ENCODE measurements at regions not wholly inside any gene's neighbourhood (a gene's known extent, or its start where the extent isn't known, plus 50 kb on each side); places are given as distances from the start of the nearest gene placed in this dataset.

- no peaks in the 10 kb centered on the region for H3K36me3 ChIP-seq (ENCODE audit: control insufficient read depth in 1 of 2, insufficient read depth in 2 of 2, low read length in 2 of 2)
- no peaks in the 10 kb centered on the region for H3K4me1 ChIP-seq (ENCODE audit: control insufficient read depth in 1 of 2, insufficient read depth in 2 of 2, low read length in 2 of 2)
- no peak overlapping the region for H3K27ac ChIP-seq (ENCODE audit: low read length)
- no peaks in the 10 kb centered on the region for H3K27me3 ChIP-seq (ENCODE audit: low read depth, low read length)
- H3K9me3 ChIP-seq (ENCODE audit: control insufficient read depth in 1 of 2, low read length in 2 of 2) = no peaks in the 10 kb centered on the region
- H3K4me3 ChIP-seq (ENCODE audit: low read depth in 1 of 2, low read length in 2 of 2) = no peak overlapping the region
Measured at GRCh38 chr2:236685979-236686520, 116.4 kb downstream of the ACKR3 start.

- no peaks in the 10 kb centered on the region for H3K36me3 ChIP-seq (ENCODE audit: control insufficient read depth in 1 of 2, insufficient read depth in 2 of 2, low read length in 2 of 2)
- no peaks in the 10 kb centered on the region for H3K27me3 ChIP-seq (ENCODE audit: low read depth, low read length)
- H3K27ac ChIP-seq (ENCODE audit: low read length) = no peak overlapping the region
- no peak overlapping the region for H3K4me3 ChIP-seq (ENCODE audit: low read depth in 1 of 2, low read length in 2 of 2)
- no peaks in the 10 kb centered on the region for H3K4me1 ChIP-seq (ENCODE audit: control insufficient read depth in 1 of 2, insufficient read depth in 2 of 2, low read length in 2 of 2)
- no peaks in the 10 kb centered on the region for H3K9me3 ChIP-seq (ENCODE audit: control insufficient read depth in 1 of 2, low read length in 2 of 2)
Measured at GRCh38 chr2:236686561-236686960, 116.9 kb downstream of the ACKR3 start.

- no peaks in the 10 kb centered on the region for H3K27me3 ChIP-seq (ENCODE audit: low read depth, low read length)
- H3K9me3 ChIP-seq (ENCODE audit: control insufficient read depth in 1 of 2, low read length in 2 of 2) = no peaks in the 10 kb centered on the region
- H3K36me3 ChIP-seq (ENCODE audit: control insufficient read depth in 1 of 2, insufficient read depth in 2 of 2, low read length in 2 of 2) = no peaks in the 10 kb centered on the region
Measured at GRCh38 chr2:236687296-236687965, 117.8 kb downstream of the ACKR3 start.

GRCh38 chr2:236688157-236688556 is 118.5 kb downstream of the ACKR3 start:
- Histone ChIP-seq H3K36me3 (ENCODE audit: control insufficient read depth in 1 of 2, insufficient read depth in 2 of 2, low read length in 2 of 2) (no peaks in the 10 kb centered on the region), H3K9me3 (ENCODE audit: control insufficient read depth in 1 of 2, low read length in 2 of 2) (no peaks in the 10 kb centered on the region), H3K27ac (ENCODE audit: low read length) (no peak overlapping the region), H3K27me3 (ENCODE audit: low read depth, low read length) (no peaks in the 10 kb centered on the region), H3K4me3 (ENCODE audit: low read depth in 1 of 2, low read length in 2 of 2) (no peak overlapping the region), H3K4me1 (ENCODE audit: control insufficient read depth in 1 of 2, insufficient read depth in 2 of 2, low read length in 2 of 2) (no peaks in the 10 kb centered on the region)

More at GRCh38 chr2:236687296-236687965, 117.8 kb downstream of the ACKR3 start:
- no peaks in the 10 kb centered on the region for H3K4me1 ChIP-seq (ENCODE audit: control insufficient read depth in 1 of 2, insufficient read depth in 2 of 2, low read length in 2 of 2)
- no peak overlapping the region for H3K4me3 ChIP-seq (ENCODE audit: low read depth in 1 of 2, low read length in 2 of 2)
- H3K27ac ChIP-seq (ENCODE audit: low read length) = no peak overlapping the region

- H3K9me3 ChIP-seq (ENCODE audit: control insufficient read depth in 1 of 2, low read length in 2 of 2) = no peaks in the 10 kb centered on the region
- no peak overlapping the region for H3K4me3 ChIP-seq (ENCODE audit: low read depth in 1 of 2, low read length in 2 of 2)
- H3K36me3 ChIP-seq (ENCODE audit: control insufficient read depth in 1 of 2, insufficient read depth in 2 of 2, low read length in 2 of 2) = no peaks in the 10 kb centered on the region
- H3K4me1 ChIP-seq (ENCODE audit: control insufficient read depth in 1 of 2, insufficient read depth in 2 of 2, low read length in 2 of 2) = no peaks in the 10 kb centered on the region
- H3K27me3 ChIP-seq (ENCODE audit: low read depth, low read length) = peaks cover 5% of the 10 kb centered on the region
- no peak overlapping the region for H3K27ac ChIP-seq (ENCODE audit: low read length)
Measured at GRCh38 chr2:236688563-236689392, 119.2 kb downstream of the ACKR3 start.

GRCh38 chr2:236689393-236689700 is 119.7 kb downstream of the ACKR3 start:
- H3K36me3 ChIP-seq (ENCODE audit: control insufficient read depth in 1 of 2, insufficient read depth in 2 of 2, low read length in 2 of 2) = no peaks in the 10 kb centered on the region
- no peaks in the 10 kb centered on the region for H3K4me1 ChIP-seq (ENCODE audit: control insufficient read depth in 1 of 2, insufficient read depth in 2 of 2, low read length in 2 of 2)
- H3K27ac ChIP-seq (ENCODE audit: low read length) = no peak overlapping the region
- peaks cover 6% of the 10 kb centered on the region for H3K27me3 ChIP-seq (ENCODE audit: low read depth, low read length)
- no peaks in the 10 kb centered on the region for H3K9me3 ChIP-seq (ENCODE audit: control insufficient read depth in 1 of 2, low read length in 2 of 2)
- no peak overlapping the region for H3K4me3 ChIP-seq (ENCODE audit: low read depth in 1 of 2, low read length in 2 of 2)

GRCh38 chr2:236689981-236690380 is 120.4 kb downstream of the ACKR3 start:
- no peaks in the 10 kb centered on the region for H3K36me3 ChIP-seq (ENCODE audit: control insufficient read depth in 1 of 2, insufficient read depth in 2 of 2, low read length in 2 of 2)

GRCh38 chr2:236690726-236691125 is 121.1 kb downstream of the ACKR3 start:
- Histone ChIP-seq H3K4me3 (ENCODE audit: low read depth in 1 of 2, low read length in 2 of 2) (no peak overlapping the region), H3K27me3 (ENCODE audit: low read depth, low read length) (peaks cover 6% of the 10 kb centered on the region), H3K9me3 (ENCODE audit: control insufficient read depth in 1 of 2, low read length in 2 of 2) (no peaks in the 10 kb centered on the region)

More at GRCh38 chr2:236689981-236690380, 120.4 kb downstream of the ACKR3 start:
- Histone ChIP-seq H3K4me3 (ENCODE audit: low read depth in 1 of 2, low read length in 2 of 2) (no peak overlapping the region), H3K27me3 (ENCODE audit: low read depth, low read length) (peaks cover 6% of the 10 kb centered on the region), H3K4me1 (ENCODE audit: control insufficient read depth in 1 of 2, insufficient read depth in 2 of 2, low read length in 2 of 2) (no peaks in the 10 kb centered on the region), H3K27ac (ENCODE audit: low read length) (no peak overlapping the region), H3K9me3 (ENCODE audit: control insufficient read depth in 1 of 2, low read length in 2 of 2) (no peaks in the 10 kb centered on the region)

GRCh38 chr2:236691799-236692167 is 122.2 kb downstream of the ACKR3 start:
- peaks cover 6% of the 10 kb centered on the region for H3K27me3 ChIP-seq (ENCODE audit: low read depth, low read length)
- H3K27ac ChIP-seq (ENCODE audit: low read length) = no peak overlapping the region
- H3K4me3 ChIP-seq (ENCODE audit: low read depth in 1 of 2, low read length in 2 of 2) = no peak overlapping the region
- H3K9me3 ChIP-seq (ENCODE audit: control insufficient read depth in 1 of 2, low read length in 2 of 2) = no peaks in the 10 kb centered on the region
- H3K4me1 ChIP-seq (ENCODE audit: control insufficient read depth in 1 of 2, insufficient read depth in 2 of 2, low read length in 2 of 2) = no peaks in the 10 kb centered on the region
- H3K36me3 ChIP-seq (ENCODE audit: control insufficient read depth in 1 of 2, insufficient read depth in 2 of 2, low read length in 2 of 2) = no peaks in the 10 kb centered on the region

More at GRCh38 chr2:236690726-236691125, 121.1 kb downstream of the ACKR3 start:
- Histone ChIP-seq H3K36me3 (ENCODE audit: control insufficient read depth in 1 of 2, insufficient read depth in 2 of 2, low read length in 2 of 2) (no peaks in the 10 kb centered on the region), H3K4me1 (ENCODE audit: control insufficient read depth in 1 of 2, insufficient read depth in 2 of 2, low read length in 2 of 2) (no peaks in the 10 kb centered on the region), H3K27ac (ENCODE audit: low read length) (no peak overlapping the region)

GRCh38 chr2:236692937-236693336 is 123.3 kb downstream of the ACKR3 start:
- Histone ChIP-seq H3K27ac (ENCODE audit: low read length) (no peak overlapping the region), H3K4me3 (ENCODE audit: low read depth in 1 of 2, low read length in 2 of 2) (no peak overlapping the region), H3K36me3 (ENCODE audit: control insufficient read depth in 1 of 2, insufficient read depth in 2 of 2, low read length in 2 of 2) (no peaks in the 10 kb centered on the region), H3K27me3 (ENCODE audit: low read depth, low read length) (peaks cover 6% of the 10 kb centered on the region), H3K9me3 (ENCODE audit: control insufficient read depth in 1 of 2, low read length in 2 of 2) (no peaks in the 10 kb centered on the region), H3K4me1 (ENCODE audit: control insufficient read depth in 1 of 2, insufficient read depth in 2 of 2, low read length in 2 of 2) (no peaks in the 10 kb centered on the region)

GRCh38 chr2:236693531-236693930 is 123.9 kb downstream of the ACKR3 start:
- H3K36me3 ChIP-seq (ENCODE audit: control insufficient read depth in 1 of 2, insufficient read depth in 2 of 2, low read length in 2 of 2) = no peaks in the 10 kb centered on the region
- H3K4me1 ChIP-seq (ENCODE audit: control insufficient read depth in 1 of 2, insufficient read depth in 2 of 2, low read length in 2 of 2) = no peaks in the 10 kb centered on the region
- H3K27me3 ChIP-seq (ENCODE audit: low read depth, low read length) = peaks cover 6% of the 10 kb centered on the region
- H3K4me3 ChIP-seq (ENCODE audit: low read depth in 1 of 2, low read length in 2 of 2) = no peak overlapping the region
- no peak overlapping the region for H3K27ac ChIP-seq (ENCODE audit: low read length)
- no peaks in the 10 kb centered on the region for H3K9me3 ChIP-seq (ENCODE audit: control insufficient read depth in 1 of 2, low read length in 2 of 2)
